ENCODE measurements at regions not wholly inside any gene's neighbourhood (a gene's known extent, or its start where the extent isn't known, plus 50 kb on each side); places are given as distances from the start of the nearest gene placed in this dataset.

DNA sequence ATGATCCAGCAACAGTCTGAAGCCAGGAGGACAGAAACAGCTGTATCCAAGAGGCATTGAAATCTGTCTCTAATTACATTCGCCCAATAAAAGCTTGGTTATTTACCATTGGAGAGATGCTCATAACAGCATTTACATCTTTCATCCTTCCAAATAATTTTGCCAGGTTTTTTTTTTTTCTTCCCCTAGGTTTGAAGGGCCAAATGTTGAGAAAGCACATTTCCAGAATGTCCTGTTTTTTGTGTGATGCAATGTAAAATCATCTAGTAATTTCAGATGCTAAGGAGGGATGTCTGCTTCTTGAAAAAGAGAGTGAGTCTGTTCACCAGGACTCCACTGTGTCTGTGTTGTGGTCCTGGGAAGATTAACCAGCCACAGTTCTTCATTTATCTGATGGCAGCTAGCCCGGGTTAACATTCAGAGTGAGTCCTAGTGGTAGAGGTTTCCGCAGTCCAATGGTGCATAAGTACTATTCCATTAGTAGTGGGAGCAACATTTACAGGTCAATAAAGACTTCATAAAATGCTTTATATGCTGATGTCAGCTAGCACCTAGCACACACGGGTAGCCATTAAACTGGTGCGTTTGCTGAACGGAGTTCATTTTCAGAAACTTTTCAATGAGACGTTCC, 406.8 kb downstream of the STIM2 start:
- TF ChIP-seq, protein P1, sequence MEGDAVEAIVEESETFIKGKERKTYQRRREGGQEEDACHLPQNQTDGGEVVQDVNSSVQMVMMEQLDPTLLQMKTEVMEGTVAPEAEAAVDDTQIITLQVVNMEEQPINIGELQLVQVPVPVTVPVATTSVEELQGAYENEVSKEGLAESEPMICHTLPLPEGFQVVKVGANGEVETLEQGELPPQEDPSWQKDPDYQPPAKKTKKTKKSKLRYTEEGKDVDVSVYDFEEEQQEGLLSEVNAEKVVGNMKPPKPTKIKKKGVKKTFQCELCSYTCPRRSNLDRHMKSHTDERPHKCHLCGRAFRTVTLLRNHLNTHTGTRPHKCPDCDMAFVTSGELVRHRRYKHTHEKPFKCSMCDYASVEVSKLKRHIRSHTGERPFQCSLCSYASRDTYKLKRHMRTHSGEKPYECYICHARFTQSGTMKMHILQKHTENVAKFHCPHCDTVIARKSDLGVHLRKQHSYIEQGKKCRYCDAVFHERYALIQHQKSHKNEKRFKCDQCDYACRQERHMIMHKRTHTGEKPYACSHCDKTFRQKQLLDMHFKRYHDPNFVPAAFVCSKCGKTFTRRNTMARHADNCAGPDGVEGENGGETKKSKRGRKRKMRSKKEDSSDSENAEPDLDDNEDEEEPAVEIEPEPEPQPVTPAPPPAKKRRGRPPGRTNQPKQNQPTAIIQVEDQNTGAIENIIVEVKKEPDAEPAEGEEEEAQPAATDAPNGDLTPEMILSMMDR (IDR thresholded peaks at IDR 0.05; ENCODE audit: low read depth, low read length) = no peak
- DNase-seq (ENCODE audit: low read depth in 2 of 2) = no peak
- H3K4me3 ChIP-seq (replicated peaks in 1 of 2; ENCODE audit: low read depth in 2 of 2, low read length in 2 of 2) = no peak overlapping the region

DNA sequence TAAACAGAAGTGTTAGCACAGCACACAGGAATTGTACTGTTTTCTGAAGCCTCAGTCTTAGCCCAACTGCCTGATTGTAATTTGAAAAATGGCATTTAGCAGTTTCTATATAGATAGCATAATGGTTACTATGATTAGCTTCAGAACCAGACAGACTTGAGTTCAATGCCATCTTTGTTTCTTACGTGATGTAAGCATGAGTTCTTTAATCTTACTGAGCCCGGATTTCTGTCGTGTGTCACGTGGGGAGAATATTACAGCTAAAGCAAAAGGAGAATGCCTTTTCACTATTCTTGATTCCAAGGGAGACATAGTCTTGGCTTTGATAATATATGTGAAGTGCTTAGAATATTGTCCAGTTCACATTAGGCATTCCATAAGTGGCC, 407.3 kb downstream of the STIM2 start:
- no peak overlapping the region for H3K4me3 ChIP-seq (replicated peaks in 1 of 2; ENCODE audit: low read depth in 2 of 2, low read length in 2 of 2)
- TF ChIP-seq, protein P1 (IDR thresholded peaks at IDR 0.05; ENCODE audit: low read depth, low read length) = no peak
- DNase-seq (ENCODE audit: low read depth in 2 of 2) = no peak

DNA sequence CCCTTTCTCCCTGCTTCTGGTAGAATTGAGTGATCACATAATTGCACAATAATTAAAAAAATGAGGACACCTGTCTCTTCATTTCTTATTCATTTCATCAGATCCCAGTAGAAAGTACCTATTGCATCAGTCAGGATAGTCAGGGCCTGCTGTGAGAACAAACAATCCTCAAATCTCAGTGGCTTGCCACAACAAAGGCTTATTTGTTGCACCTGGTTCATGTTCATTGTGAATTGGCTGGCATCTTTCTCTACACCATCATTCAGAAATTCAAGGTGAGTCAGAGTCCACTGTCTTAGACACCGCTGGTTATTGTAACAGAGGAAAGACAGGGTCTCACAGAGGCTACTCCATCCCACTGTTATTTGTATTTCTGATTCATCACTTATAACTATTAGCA, 409.8 kb downstream of the STIM2 start:
- H3K4me3 ChIP-seq (replicated peaks in 1 of 2; ENCODE audit: low read depth in 2 of 2, low read length in 2 of 2) = no peak overlapping the region
- DNase-seq (ENCODE audit: low read depth in 2 of 2) = no peak
- TF ChIP-seq, protein P1 (IDR thresholded peaks at IDR 0.05; ENCODE audit: low read depth, low read length) = no peak

DNA sequence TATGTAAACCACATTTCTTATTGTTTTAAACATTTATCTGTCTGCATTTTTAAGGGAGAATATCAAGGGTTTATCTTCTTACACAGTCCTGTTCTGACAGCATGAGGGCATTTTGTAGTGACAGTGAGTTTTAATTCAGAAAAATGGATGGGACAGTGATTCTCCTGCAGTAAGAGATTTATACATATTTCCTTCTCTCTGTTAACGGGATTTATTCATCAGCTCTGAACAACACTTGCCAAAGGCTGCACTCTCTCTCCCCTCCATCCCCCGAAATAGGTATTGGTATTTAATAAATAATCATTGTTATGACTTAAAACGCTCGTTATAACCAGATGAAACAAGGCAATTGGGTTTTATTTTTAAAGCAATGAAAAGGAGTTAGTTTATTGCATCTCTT, 410.9 kb downstream of the STIM2 start:
- DNase-seq (ENCODE audit: low read depth in 2 of 2) = no peak
- H3K4me3 ChIP-seq (replicated peaks in 1 of 2; ENCODE audit: low read depth in 2 of 2, low read length in 2 of 2) = no peak overlapping the region
- TF ChIP-seq, protein P1 (IDR thresholded peaks at IDR 0.05; ENCODE audit: low read depth, low read length) = no peak

DNA sequence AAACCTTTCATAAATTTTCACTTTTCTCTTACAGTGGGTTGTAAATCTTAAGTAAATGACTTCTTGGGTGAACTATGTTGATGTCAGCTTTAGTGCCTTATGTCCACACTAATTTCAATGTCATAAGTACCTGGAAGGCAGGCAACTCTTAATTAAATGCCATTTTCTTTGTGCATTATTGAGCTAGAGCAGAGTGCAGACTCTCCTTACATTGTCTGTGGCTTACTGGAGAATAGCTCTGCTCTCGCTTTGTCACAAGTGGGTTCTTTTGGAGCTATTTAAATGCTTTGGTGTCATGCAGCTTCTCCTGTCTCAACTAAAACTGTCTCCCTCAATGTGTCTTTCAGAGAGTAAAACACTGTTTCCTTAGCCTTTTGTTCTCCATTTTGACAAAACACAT, 411.6 kb downstream of the STIM2 start:
- H3K4me3 ChIP-seq (replicated peaks in 1 of 2; ENCODE audit: low read depth in 2 of 2, low read length in 2 of 2) = no peak overlapping the region
- DNase-seq (ENCODE audit: low read depth in 2 of 2) = no peak
- TF ChIP-seq, protein P1 (IDR thresholded peaks at IDR 0.05; ENCODE audit: low read depth, low read length) = no peak

DNA sequence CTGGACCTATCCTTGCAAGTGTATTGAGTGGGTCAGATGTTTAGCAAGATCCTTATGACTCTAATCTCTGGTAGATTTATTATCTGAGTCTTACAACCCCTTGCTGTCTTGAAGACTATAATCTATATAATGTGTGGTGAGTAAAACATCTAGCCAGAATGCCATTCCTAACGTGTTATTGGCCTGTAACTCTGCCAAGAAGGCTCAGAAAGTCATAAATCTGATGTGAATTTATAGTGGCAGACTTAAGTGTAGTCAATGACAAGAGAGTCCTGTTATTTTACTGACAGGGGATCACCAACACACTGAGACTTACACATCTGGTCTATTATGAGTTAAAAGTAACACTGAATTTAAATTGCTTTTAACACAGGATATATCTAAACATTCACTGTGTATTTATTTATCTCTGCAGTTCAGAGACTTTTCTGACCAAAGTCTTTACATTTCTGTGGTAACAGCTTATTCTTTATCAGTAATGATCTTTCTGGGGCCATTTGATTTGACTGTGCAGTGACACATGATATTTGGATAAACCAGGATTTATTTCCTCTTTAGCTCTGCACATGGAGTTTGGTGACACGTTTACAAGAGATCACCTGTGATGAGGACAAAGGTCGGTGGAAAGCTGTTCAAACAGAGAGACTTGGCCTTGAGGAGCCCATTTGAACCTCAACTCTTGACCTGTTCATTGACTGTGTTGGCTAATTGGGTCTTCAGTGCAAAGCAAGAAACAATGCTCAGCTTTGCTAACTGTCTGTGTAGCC, 415.8 kb downstream of the STIM2 start:
- no peak for DNase-seq (ENCODE audit: low read depth in 2 of 2)
- no peak overlapping the region for H3K4me3 ChIP-seq (replicated peaks in 1 of 2; ENCODE audit: low read depth in 2 of 2, low read length in 2 of 2)
- TF ChIP-seq, protein P1 (IDR thresholded peaks at IDR 0.05; ENCODE audit: low read depth, low read length) = no peak

Data from cardiac fibroblast (primary cell).